Activated CD4-positive, alpha-beta T cell treated with anti-CD3 and anti-CD28 coated beads for 36 hours (primary cell): ENCODE measurements at regions not wholly inside any gene's neighbourhood (a gene's known extent, or its start where the extent isn't known, plus 50 kb on each side); places are given as distances from the start of the nearest gene placed in this dataset.

Source experiments
- ATAC-seq: fragments of 200-7000 bp; cut with Tn5 transposase; one replicate; pipeline ENCODE4 v1.10.0; 2021; ENCODE audit warnings: mild to moderate bottlenecking, moderate library complexity
- CTCF ChIA-PET: fragments of 350-600 bp; sonication (Branson Sonifier 250); formaldehyde crosslinking; loops from one replicate; lab custom pipeline; 2021; ENCODE audit warnings: antibody characterized with exemption; lab: Charles Lee
- POLR2A ChIA-PET: fragments of 350-600 bp; sonication (Branson Sonifier 250); formaldehyde crosslinking; loops from one replicate; lab custom pipeline; 2021; ENCODE audit warnings: antibody characterized with exemption, inconsistent platforms; lab: Charles Lee
- DNase-seq: peaks from one replicate; pipeline ENCODE4 v3.0.0-alpha.2; 2020
- H3K27ac Mint-ChIP-seq: one replicate; pipeline ENCODE4 v1.8.0; 2021; ENCODE audit warnings: mixed read lengths
- H3K27me3 Mint-ChIP-seq: one replicate; pipeline ENCODE4 v1.8.0; 2021; ENCODE audit warnings: mixed read lengths
- H3K36me3 Mint-ChIP-seq: one replicate; pipeline ENCODE4 v1.8.0; 2021; ENCODE audit warnings: low read depth, mixed read lengths
- H3K4me1 Mint-ChIP-seq: one replicate; pipeline ENCODE4 v1.8.0; 2021; ENCODE audit warnings: mixed read lengths
- H3K4me3 Mint-ChIP-seq: one replicate; pipeline ENCODE4 v1.8.0; 2021; ENCODE audit warnings: mild to moderate bottlenecking, moderate library complexity, mixed read lengths
- H3K9me3 Mint-ChIP-seq: one replicate; pipeline ENCODE4 v1.8.0; 2021; ENCODE audit warnings: low read depth, mixed read lengths
- intact Hi-C, 2 experiments: fragments of 100-400 bp; cut with DNase I in 1 of 2; cut with micrococcal nuclease in 1 of 2; formaldehyde crosslinking; loops; one replicate each; pipeline versions ENCODE4 v1.14.2 to v1.15.1; 2022 to 2024; cut with DNase I, micrococcal nuclease

GRCh38 chr5:74096325-74096724, 470.3 kb downstream of the ARHGEF28 start:
- Mint-ChIP-seq H3K4me1 (no peaks in the 10 kb centered on the region), H3K36me3 (no peaks in the 10 kb centered on the region), H3K27ac (no peak overlapping the region), H3K4me3 (no peak overlapping the region), H3K9me3 (no peaks in the 10 kb centered on the region), H3K27me3 (peaks cover 2% of the 10 kb centered on the region)
- DNase-seq (no peak), ATAC-seq (no peak)
- intact Hi-C loops = no loop called here
- POLR2A ChIA-PET = no interaction called here
- CTCF ChIA-PET = interaction anchor here (0.7 kb wide), 1 partner anchor 447 kb away, joined by 3 read pairs; no protein-coding TSS in a partner anchor

- Mint-ChIP-seq H3K9me3 (no peaks in the 10 kb centered on the region), H3K4me3 (no peak overlapping the region), H3K27me3 (peaks cover 2% of the 10 kb centered on the region), H3K27ac (no peak overlapping the region), H3K36me3 (no peaks in the 10 kb centered on the region), H3K4me1 (no peaks in the 10 kb centered on the region)
- DNase-seq = no peak
- CTCF ChIA-PET = interaction anchor here (0.7 kb wide), 1 partner anchor 448 kb away, joined by 3 read pairs; no protein-coding TSS in a partner anchor
- POLR2A ChIA-PET = no interaction called here
- ATAC-seq = no peak
- intact Hi-C loops = no loop called here
These were observed 469.9 kb downstream of the ARHGEF28 start for GRCh38 chr5:74095871-74096270.

- Mint-ChIP-seq H3K27ac (no peak overlapping the region), H3K27me3 (peaks cover 2% of the 10 kb centered on the region), H3K36me3 (no peaks in the 10 kb centered on the region), H3K4me1 (no peaks in the 10 kb centered on the region), H3K9me3 (no peaks in the 10 kb centered on the region), H3K4me3 (no peak overlapping the region)
- intact Hi-C loops = no loop called here
- ATAC-seq (no peak), DNase-seq (no peak)
- CTCF ChIA-PET = no interaction called here
- POLR2A ChIA-PET = no interaction called here
These were observed 468.7 kb downstream of the ARHGEF28 start for GRCh38 chr5:74094782-74095108.

- intact Hi-C loops = no loop called here
- ChIA-PET POLR2A (no interaction called here), CTCF (no interaction called here)
- Mint-ChIP-seq H3K9me3 (no peaks in the 10 kb centered on the region), H3K27ac (no peak overlapping the region), H3K27me3 (peaks cover 2% of the 10 kb centered on the region), H3K4me1 (no peaks in the 10 kb centered on the region), H3K36me3 (no peaks in the 10 kb centered on the region), H3K4me3 (no peak overlapping the region)
- DNase-seq (no peak), ATAC-seq (no peak)
These were observed 468.2 kb downstream of the ARHGEF28 start for GRCh38 chr5:74094096-74094781.

GRCh38 chr5:74093561-74093960, 467.6 kb downstream of the ARHGEF28 start:
- ATAC-seq (no peak), DNase-seq (no peak)
- Mint-ChIP-seq H3K36me3 (no peaks in the 10 kb centered on the region), H3K27me3 (peaks cover 2% of the 10 kb centered on the region), H3K4me1 (no peaks in the 10 kb centered on the region), H3K27ac (no peak overlapping the region), H3K4me3 (no peak overlapping the region), H3K9me3 (no peaks in the 10 kb centered on the region)
- ChIA-PET POLR2A (no interaction called here), CTCF (no interaction called here)
- intact Hi-C loops = no loop called here

GRCh38 chr5:74092766-74093165, 466.8 kb downstream of the ARHGEF28 start:
- POLR2A ChIA-PET = no interaction called here
- DNase-seq = no peak
- no peaks in the 10 kb centered on the region for H3K36me3 Mint-ChIP-seq
- H3K9me3 Mint-ChIP-seq = no peaks in the 10 kb centered on the region
- peaks cover 2% of the 10 kb centered on the region for H3K27me3 Mint-ChIP-seq
- CTCF ChIA-PET = no interaction called here
- no peak for ATAC-seq
- H3K4me3 Mint-ChIP-seq = no peak overlapping the region
- H3K4me1 Mint-ChIP-seq = no peaks in the 10 kb centered on the region
- no peak overlapping the region for H3K27ac Mint-ChIP-seq
- intact Hi-C loops = no loop called here

- POLR2A ChIA-PET = no interaction called here
- H3K4me1 Mint-ChIP-seq = no peaks in the 10 kb centered on the region
- H3K36me3 Mint-ChIP-seq = no peaks in the 10 kb centered on the region
- intact Hi-C loops = no loop called here
- H3K9me3 Mint-ChIP-seq = no peaks in the 10 kb centered on the region
- H3K27ac Mint-ChIP-seq = no peak overlapping the region
- H3K27me3 Mint-ChIP-seq = peaks cover 1% of the 10 kb centered on the region
- ATAC-seq = no peak
- H3K4me3 Mint-ChIP-seq = no peak overlapping the region
- DNase-seq = no peak
- CTCF ChIA-PET = interaction anchor here (0.8 kb wide), 1 partner anchor 139 kb away, joined by 3 read pairs; no protein-coding TSS in a partner anchor
These were observed 459.8 kb downstream of the ARHGEF28 start for GRCh38 chr5:74085782-74086181.

- ChIA-PET CTCF (interaction anchor here (0.6 to 0.8 kb wide), 2 partner anchors 20 to 138 kb away, joined by 3 read pairs; no protein-coding TSS in a partner anchor), POLR2A (no interaction called here)
- H3K27ac Mint-ChIP-seq = no peak overlapping the region
- H3K4me1 Mint-ChIP-seq = no peaks in the 10 kb centered on the region
- H3K4me3 Mint-ChIP-seq = no peak overlapping the region
- DNase-seq (no peak), ATAC-seq (no peak)
- intact Hi-C loops = no loop called here
- peaks cover 1% of the 10 kb centered on the region for H3K27me3 Mint-ChIP-seq
- H3K36me3 Mint-ChIP-seq = no peaks in the 10 kb centered on the region
- no peaks in the 10 kb centered on the region for H3K9me3 Mint-ChIP-seq
These were observed 459.2 kb downstream of the ARHGEF28 start for GRCh38 chr5:74085186-74085585.

- Mint-ChIP-seq H3K4me3 (no peak overlapping the region), H3K4me1 (no peaks in the 10 kb centered on the region), H3K27me3 (peaks cover 1% of the 10 kb centered on the region), H3K27ac (no peak overlapping the region), H3K9me3 (no peaks in the 10 kb centered on the region), H3K36me3 (no peaks in the 10 kb centered on the region)
- POLR2A ChIA-PET = no interaction called here
- DNase-seq (no peak), ATAC-seq (no peak)
- intact Hi-C loops = no loop called here
- CTCF ChIA-PET = no interaction called here
These were observed 457.2 kb downstream of the ARHGEF28 start for GRCh38 chr5:74083096-74083791.

- H3K36me3 Mint-ChIP-seq = no peaks in the 10 kb centered on the region
- no peaks in the 10 kb centered on the region for H3K9me3 Mint-ChIP-seq
- H3K27ac Mint-ChIP-seq = no peak overlapping the region
- no peaks in the 10 kb centered on the region for H3K4me1 Mint-ChIP-seq
- intact Hi-C loops = no loop called here
- POLR2A ChIA-PET = interaction anchor here (0.5 kb wide), 1 partner anchor 1414 kb away, joined by 4 read pairs; no protein-coding TSS in a partner anchor
- H3K4me3 Mint-ChIP-seq = no peak overlapping the region
- H3K27me3 Mint-ChIP-seq = peaks cover 4% of the 10 kb centered on the region
- no peak for DNase-seq
- CTCF ChIA-PET = interaction anchor here (0.6 kb wide), 1 partner anchor 317 kb away, joined by 4 read pairs; no protein-coding TSS in a partner anchor
- ATAC-seq = no peak
These were observed 456.6 kb downstream of the ARHGEF28 start for GRCh38 chr5:74082512-74083055.

GRCh38 chr5:74081126-74081525, 455.1 kb downstream of the ARHGEF28 start:
- ChIA-PET CTCF (no interaction called here), POLR2A (no interaction called here)
- ATAC-seq (no peak), DNase-seq (no peak)
- no peaks in the 10 kb centered on the region for H3K36me3 Mint-ChIP-seq
- H3K9me3 Mint-ChIP-seq = no peaks in the 10 kb centered on the region
- intact Hi-C loops = no loop called here
- H3K27me3 Mint-ChIP-seq = peaks cover 5% of the 10 kb centered on the region
- H3K4me3 Mint-ChIP-seq = no peak overlapping the region
- H3K27ac Mint-ChIP-seq = no peak overlapping the region
- H3K4me1 Mint-ChIP-seq = no peaks in the 10 kb centered on the region
